ENCODE measurements at regions not wholly inside any gene's neighbourhood (a gene's known extent, or its start where the extent isn't known, plus 50 kb on each side); places are given as distances from the start of the nearest gene placed in this dataset.

DNA sequence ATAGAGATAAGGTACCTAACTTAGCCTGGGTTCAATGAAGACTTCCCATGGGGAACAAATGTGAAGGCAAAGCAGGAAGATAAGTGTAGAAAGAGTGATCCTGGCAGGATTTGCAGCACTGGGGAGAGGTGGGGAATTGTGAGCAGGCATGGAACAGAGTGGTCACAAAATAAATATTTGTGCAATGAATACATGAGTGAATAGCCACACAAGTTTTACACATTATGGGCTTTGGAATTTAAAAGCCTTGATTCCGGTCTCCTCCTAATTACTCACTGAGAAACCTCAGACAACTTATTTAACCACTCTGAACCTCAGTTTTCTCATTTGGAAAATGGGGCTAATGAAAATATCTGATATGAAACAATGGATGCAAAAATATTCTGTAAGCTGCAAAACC, 148.3 kb downstream of the ELAVL4 start:
- ATAC-seq = no peak
- Mint-ChIP-seq H3K27ac (no peak overlapping the region), H3K4me3 (no peak overlapping the region), H3K4me1 (ENCODE audit: low read depth in 2 of 2) (no peaks in the 10 kb centered on the region), H3K27me3 (peaks cover 11 to 21% of the 10 kb centered on the region in 2 donors), H3K36me3 (no peaks in the 10 kb centered on the region), H3K9me3 (no peaks in the 10 kb centered on the region)
- DNase-seq (ENCODE audit: low spot score) = no peak
